Islet of Langerhans (tissue), 1 donor: ENCODE measurements at regions not wholly inside any gene's neighbourhood (a gene's known extent, or its start where the extent isn't known, plus 50 kb on each side); places are given as distances from the start of the nearest gene placed in this dataset.
"Not testable (repeated sequence)": the region's sequence is repeated elsewhere in the genome, so short reads cannot be mapped to it uniquely, and the experiment has no call there.

Source experiments
- FAIRE-seq: peaks from one replicate; lab custom pipeline; 2011; peaks lifted over from hg19 to GRCh38; lab: Jason Lieb, UNC

DNA sequence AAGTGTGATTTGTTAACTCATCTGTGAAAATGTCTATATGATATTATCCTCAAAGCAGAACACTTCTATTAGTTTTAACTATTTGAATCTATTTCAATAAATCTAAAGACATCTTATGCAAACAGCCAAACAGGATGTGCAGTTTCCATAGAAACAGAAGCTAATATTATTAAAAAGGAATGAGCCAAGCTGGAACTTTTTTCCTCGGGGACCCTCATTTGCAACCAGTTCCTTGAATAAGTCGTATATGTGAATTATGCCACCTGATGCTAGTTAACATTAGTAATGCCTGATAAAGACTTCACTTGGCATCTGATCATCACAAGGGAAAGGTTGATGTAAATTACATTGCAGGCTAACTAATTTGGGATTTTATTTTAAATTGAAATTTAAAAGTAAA, 216.9 kb upstream of the SMLR1 start:
- no peak for FAIRE-seq

DNA sequence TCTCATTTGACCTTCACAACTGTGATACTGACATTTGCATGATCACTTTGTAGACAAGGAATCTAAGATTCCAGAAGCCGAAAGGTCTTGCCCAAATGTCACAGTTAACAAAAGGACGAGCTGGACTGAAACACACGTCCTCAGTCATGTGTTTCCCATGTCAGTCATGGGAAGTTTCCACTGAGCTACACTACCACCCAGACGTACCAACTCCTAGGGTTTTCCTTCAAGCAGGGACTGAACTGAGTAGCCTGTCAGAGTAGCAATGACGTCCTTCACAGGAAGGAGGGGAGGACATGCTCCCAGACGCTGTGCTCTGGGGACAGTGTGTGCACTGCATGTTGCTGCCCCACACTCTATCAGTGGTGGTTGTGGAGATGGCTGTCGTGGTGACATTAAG, 215.8 kb upstream of the SMLR1 start:
- FAIRE-seq = no peak

DNA sequence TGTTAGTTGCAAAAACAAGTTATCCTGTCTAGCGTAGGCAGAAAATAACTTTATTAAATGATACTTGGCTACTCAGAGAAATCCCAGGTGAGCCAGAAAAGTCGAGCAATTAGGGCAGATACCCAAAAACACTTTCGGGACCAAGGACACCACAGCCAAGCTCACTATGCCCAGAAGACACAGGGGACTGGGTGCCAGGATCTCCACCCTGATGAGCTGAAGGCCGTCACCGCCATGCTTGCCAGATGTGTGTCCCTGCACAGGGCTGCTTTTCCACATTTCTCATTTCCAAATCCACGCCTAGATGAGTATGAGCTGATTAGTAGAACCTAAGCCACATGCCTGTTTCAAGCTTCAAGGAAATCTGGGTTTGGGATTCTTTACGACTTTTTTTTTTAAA, 214.0 kb upstream of the SMLR1 start:
- no peak for FAIRE-seq

DNA sequence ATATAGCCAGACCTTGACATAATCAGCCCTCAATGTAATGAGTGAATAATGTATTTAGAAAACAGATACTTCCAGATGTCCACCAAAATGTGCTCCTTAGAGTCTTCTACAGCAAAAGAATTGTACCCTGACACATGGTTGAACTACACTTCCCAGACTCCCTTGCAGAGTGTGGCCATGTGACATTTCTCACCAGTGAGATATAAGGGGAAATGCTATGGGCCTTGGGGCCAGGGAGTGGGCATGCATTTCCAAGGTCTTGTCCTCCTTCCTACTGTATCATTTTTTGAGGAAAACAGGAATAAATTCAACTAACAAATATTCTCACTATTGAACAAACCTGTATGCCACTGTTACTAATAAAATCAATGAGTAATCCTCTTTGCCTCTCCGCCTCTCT, 211.4 kb upstream of the SMLR1 start:
- FAIRE-seq = no peak

GRCh38 chr6:130617658-130618057, 209.5 kb upstream of the SMLR1 start:
- FAIRE-seq = no peak

DNA sequence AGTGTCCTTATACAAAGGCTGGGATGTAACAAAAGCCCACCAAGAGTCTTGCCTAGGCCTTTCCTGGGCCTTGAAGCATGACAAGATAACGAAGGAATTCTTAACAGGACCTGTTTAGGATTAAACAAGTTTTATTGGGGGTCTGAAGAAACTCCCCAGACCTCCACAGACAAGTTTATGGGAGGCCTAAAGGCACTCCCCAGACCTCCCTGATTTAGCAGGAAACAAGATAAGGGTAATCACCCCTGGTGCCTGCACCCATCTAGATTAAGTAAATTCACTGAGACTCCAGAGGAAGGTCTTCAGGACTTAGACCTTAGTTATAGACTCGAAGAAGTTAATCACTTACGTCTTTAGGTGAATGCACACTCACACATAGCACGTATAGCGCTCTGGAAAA, 208.4 kb upstream of the SMLR1 start:
- not testable (repeated sequence) for FAIRE-seq

- no peak for FAIRE-seq
Measured at GRCh38 chr6:130620338-130620781, 206.8 kb upstream of the SMLR1 start.

DNA sequence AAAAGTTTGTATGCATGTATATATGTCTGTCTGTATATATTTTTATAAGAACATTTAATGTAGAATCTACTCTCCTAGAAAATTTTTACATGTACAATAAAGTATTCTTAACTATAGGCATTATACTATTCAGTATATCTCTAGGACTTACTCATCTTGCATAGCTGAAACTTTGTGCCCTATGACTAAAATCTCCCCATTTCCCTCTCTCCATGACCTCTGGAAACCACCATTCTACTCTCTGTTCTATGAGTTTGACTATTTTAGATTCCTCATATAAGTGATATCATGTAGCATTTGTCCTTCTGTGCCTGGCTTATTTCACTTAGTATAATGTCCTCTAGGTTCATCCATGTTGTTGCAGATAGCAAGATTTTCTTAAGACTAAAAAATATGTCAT, 205.1 kb upstream of the SMLR1 start:
- no peak for FAIRE-seq

DNA sequence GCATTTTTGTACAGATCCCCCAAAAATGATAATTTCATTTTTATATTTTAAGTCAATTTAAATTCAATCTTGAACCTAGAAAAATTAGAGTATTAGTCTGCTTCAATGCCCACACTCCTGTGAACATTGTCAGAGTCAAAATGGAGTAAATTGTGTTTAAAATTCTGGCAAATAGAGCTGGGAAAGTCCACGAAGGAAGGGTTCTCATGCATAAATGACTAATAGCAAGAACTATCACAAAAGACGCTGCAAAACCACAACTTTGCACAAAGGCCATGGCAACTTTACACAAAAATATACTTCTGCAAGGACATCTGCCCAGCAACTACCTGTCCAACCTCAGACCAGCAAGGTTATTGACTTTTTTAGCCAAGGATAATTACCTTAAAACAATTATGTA, 203.2 kb upstream of the SMLR1 start:
- no peak for FAIRE-seq

DNA sequence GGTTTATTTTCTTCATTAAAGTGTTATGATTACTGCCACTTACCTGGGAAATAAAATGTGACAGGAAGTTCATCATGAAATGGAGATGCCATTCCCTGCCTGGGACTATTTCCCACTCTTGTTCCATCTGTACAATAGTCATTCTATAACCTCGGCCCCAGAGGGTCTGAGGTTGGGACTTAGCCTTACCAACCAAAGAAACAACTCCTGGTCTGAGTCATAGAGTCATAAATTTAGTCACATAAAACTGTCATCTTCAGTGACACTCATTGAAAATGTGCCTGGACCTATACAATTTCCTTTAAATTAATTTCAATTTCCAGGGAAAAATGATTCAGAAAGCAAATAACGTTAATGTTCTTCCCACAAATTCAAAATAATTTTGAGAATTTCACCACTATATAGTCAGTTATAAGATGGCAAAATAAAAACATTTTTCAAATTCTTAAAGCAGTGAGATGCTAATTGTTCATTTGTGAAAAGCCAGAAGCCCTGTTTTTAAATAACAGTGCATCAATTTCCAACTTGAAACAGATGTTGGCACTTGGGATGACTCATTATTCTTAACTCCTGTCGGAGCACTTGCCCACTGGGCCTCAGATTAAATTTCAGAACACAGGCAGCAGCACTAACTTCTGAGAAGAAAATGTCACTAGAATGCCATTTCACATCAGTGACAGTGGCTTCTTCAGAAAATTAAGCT, 201.2 kb upstream of the SMLR1 start:
- FAIRE-seq = no peak

GRCh38 chr6:130628862-130629261, 198.3 kb upstream of the SMLR1 start:
- no peak for FAIRE-seq

DNA sequence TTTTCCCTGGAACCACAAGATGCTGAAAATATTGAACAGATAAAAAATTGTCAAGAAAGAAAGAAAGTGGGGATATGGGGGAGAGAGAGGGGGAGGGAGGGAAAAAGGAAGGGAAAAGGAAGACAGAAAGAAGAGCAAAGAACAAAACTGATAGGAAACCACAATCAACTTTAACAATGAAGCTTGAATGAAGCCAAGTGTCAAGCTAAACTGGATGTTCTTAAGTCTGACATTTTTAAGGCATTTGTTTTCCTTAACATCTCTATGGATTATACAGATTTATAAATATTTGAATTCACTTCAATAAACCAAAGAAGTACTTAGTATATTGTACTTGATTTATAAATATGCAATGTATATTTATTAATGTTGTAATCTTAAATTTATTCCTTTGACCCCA, 197.6 kb upstream of the SMLR1 start:
- no peak for FAIRE-seq

DNA sequence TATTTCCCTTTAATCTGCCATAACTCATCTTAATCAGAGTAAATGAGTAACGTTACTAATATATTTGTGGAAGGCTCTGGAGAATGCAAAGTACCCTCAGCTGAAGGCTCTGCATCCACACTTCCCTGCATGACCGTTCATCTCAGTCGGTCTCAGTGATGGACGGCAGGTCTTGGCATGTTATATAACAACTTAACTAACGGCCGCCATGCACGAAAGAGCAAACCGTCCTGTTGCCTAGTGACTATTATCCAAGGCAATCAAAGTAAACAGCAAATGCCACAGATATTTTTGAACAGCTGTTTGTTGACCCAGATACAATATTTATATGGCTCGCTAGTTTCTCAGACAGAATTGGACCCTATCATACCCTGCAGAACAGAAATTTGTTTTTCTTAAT, 194.9 kb upstream of the SMLR1 start:
- no peak for FAIRE-seq

- no peak for FAIRE-seq
Measured at GRCh38 chr6:130632897-130633296, 194.3 kb upstream of the SMLR1 start.

DNA sequence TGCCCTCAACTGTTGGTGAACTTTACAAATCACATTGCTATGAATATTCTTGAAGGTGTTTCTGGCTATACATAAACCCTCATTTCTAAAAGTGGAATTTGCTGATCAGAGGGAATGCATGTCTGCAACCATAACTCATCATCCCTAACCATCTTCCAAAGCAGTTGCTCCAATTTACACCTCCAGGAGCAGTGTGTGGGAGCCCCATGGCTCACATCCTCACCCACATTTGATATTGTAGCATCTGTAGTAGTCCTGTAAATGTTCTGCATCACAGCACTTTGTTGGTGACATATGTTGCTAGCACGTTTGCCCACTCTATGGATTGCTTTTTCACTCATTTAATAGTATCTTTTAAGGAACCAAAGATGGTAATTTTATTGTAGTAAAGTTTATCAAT, 183.8 kb upstream of the SMLR1 start:
- FAIRE-seq = no peak

DNA sequence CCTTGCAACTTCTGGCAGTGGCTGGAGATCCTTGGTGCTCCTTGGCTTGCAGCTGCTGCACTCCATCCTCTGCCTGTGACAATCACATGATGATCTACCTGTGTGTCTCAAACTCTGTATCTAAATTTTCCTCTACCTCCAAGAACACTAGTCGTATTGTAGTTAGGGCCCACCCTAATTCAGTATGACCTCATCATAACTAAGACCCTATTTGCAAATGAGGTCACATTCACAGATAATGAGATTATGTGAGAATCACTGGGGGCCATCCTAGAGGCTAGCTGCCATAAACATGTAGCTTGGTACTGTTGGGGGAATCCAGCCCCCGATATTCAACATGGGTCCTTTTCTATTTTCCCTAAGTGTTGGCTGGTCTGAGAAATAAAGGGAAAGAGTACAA, 183.0 kb upstream of the SMLR1 start:
- FAIRE-seq = no peak

GRCh38 chr6:130644769-130645168, 182.4 kb upstream of the SMLR1 start:
- not testable (repeated sequence) for FAIRE-seq

GRCh38 chr6:130647246-130647645, 180.0 kb upstream of the SMLR1 start:
- no peak for FAIRE-seq

- FAIRE-seq = no peak
Measured at GRCh38 chr6:130655586-130655985, 171.6 kb upstream of the SMLR1 start.

DNA sequence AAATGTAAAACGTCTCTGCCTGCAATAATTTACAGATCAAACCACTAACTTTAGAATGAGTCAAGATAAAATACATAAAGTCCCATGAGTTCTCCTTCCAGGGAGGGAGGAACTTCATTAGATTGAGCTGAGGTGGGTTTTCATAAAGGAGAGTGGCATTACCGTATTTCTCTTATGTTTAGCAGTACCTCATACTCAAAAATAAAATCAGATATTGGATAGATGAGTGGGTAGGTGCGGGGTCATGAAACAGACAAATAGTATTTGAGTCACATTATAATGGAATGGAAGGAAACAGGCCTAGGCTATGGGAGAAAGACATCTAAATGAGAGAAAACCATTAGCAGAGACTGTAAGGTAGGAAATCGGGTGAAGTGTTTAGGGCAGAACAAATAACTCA, 166.1 kb upstream of the SMLR1 start:
- FAIRE-seq = no peak

GRCh38 chr6:130666786-130667185, 160.4 kb upstream of the SMLR1 start:
- no peak for FAIRE-seq

GRCh38 chr6:130670142-130670541, 157.1 kb upstream of the SMLR1 start:
- FAIRE-seq = no peak

- FAIRE-seq = no peak
Measured at GRCh38 chr6:130671119-130671518, 156.1 kb upstream of the SMLR1 start.

DNA sequence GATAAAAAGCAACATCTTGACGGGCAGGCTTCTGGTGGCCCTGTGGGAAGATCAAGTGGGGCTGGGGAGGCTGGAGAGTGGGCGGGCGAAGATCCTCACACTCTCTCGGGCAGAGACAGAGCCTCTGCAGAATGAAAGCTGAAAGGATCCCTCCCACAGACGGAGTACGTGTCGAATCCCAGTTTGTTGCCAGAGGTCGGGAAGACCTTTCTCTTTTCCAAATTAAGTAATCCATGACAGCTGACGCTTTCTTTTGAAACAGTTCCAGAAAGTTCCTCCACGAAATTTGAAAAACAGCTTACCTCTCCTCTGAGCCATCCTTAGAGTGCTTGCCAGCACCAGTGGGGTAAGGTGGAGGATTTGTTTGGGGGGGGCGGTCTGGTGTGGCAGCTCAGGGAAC, 155.6 kb upstream of the SMLR1 start:
- no peak for FAIRE-seq

GRCh38 chr6:130672153-130672552, 155.1 kb upstream of the SMLR1 start:
- no peak for FAIRE-seq
